Adrenal gland (tissue), 5 donors: ENCODE measurements at regions not wholly inside any gene's neighbourhood (a gene's known extent, or its start where the extent isn't known, plus 50 kb on each side); places are given as distances from the start of the nearest gene placed in this dataset.

ENCODE experiments used
- CTCF ChIP-seq, 6 experiments: fragments of 450-650 bp in 4 of 6; fragments of 200-600 bp in 2 of 6; sonication (generic) in 1 of 6; IDR thresholded peaks; 1 replicate in 5 of 6; 2 replicates in 1 of 6; pipeline versions ENCODE4 v1.5.1 to v1.8.0; 2016 to 2021; ENCODE audit warnings: antibody characterized with exemption in 6 of 6, mild to moderate bottlenecking in 2 of 6, moderate library complexity in 1 of 6
- POLR2A ChIP-seq, 2 donors: fragments of 450-650 bp; IDR thresholded peaks; one replicate each; pipeline ENCODE4 v1.6.1; 2017; ENCODE audit warnings: antibody characterized with exemption in 2 of 2, mild to moderate bottlenecking in 2 of 2, moderate library complexity in 1 of 2
- donor health status: DM: no; HTN: no; CAD: no.

- TF ChIP-seq POLR2A (IDR thresholded peaks at IDR 0.05) = no peak
- TF ChIP-seq CTCF (IDR thresholded peaks at IDR 0.05) = no peak
Observed at GRCh38 chr17:53941231-53941630, 118.5 kb downstream of the KIF2B start.
